ENCODE measurements at regions not wholly inside any gene's neighbourhood (a gene's known extent, or its start where the extent isn't known, plus 50 kb on each side); places are given as distances from the start of the nearest gene placed in this dataset.

DNA sequence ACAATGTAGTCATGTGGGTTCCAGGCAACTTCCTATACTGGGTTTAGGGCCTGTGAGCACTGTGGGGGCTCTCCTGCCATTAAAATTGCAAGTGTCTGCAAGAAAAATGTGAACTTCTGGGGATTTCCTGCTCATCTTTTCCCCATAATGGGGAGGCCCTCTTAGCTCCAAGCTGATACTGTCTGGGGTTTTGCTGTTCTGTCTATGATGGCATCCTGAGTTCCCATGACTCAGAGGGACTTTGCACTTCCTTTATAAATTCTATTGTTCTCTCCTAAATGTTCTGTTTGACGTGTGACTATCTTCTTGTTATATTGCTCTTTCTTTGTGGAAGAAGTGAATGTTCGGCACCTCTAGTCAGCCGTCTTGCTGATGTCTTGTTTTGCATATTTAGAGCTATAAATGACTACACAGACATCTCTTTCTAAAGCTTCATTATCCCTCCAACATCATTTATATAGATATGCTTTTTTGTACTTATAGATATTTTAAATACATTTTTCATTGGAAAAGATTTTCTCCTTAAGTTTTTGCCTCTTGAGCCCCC is 465.8 kb downstream of the NAF1 start:
- TF ChIP-seq JUNB (IDR thresholded peaks at IDR 0.05; ENCODE audit: unreplicated experiment) = no peak
- TF ChIP-seq, protein P1, sequence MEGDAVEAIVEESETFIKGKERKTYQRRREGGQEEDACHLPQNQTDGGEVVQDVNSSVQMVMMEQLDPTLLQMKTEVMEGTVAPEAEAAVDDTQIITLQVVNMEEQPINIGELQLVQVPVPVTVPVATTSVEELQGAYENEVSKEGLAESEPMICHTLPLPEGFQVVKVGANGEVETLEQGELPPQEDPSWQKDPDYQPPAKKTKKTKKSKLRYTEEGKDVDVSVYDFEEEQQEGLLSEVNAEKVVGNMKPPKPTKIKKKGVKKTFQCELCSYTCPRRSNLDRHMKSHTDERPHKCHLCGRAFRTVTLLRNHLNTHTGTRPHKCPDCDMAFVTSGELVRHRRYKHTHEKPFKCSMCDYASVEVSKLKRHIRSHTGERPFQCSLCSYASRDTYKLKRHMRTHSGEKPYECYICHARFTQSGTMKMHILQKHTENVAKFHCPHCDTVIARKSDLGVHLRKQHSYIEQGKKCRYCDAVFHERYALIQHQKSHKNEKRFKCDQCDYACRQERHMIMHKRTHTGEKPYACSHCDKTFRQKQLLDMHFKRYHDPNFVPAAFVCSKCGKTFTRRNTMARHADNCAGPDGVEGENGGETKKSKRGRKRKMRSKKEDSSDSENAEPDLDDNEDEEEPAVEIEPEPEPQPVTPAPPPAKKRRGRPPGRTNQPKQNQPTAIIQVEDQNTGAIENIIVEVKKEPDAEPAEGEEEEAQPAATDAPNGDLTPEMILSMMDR (conservative IDR thresholded peaks at IDR 0.05; ENCODE audit: low read depth in 2 of 2) = no peak
- no peak for TF ChIP-seq ZNF114 (CRISPR knock-in tag; IDR thresholded peaks at IDR 0.05)
- no peak for TF ChIP-seq POLR2AphosphoS5 (IDR thresholded peaks at IDR 0.05; ENCODE audit: low read depth)
- TF ChIP-seq EZH2phosphoT487 (IDR thresholded peaks at IDR 0.05; ENCODE audit: unreplicated experiment) = no peak
